ENCODE measurements at regions not wholly inside any gene's neighbourhood (a gene's known extent, or its start where the extent isn't known, plus 50 kb on each side); places are given as distances from the start of the nearest gene placed in this dataset.

GRCh38 chr6:120228297-120228696, 878.7 kb upstream of the MAN1A1 start:
- Histone ChIP-seq H3K56ac (ENCODE audit: insufficient read length, low read depth, low read length) (no peak overlapping the region), H3K4me1 (ENCODE audit: insufficient read depth, low read length) (no peaks in the 10 kb centered on the region), H3K23ac (ENCODE audit: insufficient read length, low read depth, low read length) (no peak overlapping the region), H3K4ac (ENCODE audit: low read depth, low read length) (no peak overlapping the region), H3K79me1 (ENCODE audit: insufficient read depth, low read depth, low read length, poor library complexity, severe bottlenecking) (no peaks in the 10 kb centered on the region), H2BK12ac (ENCODE audit: insufficient read length, low read depth, low read length) (no peak overlapping the region), H2AK5ac (ENCODE audit: insufficient read length, low read length) (no peak overlapping the region), H4K8ac (replicated peaks; ENCODE audit: insufficient read length, low read depth, low read length) (no peak overlapping the region), H3K79me2 (ENCODE audit: insufficient read depth, low read length) (no peaks in the 10 kb centered on the region), H4K5ac (ENCODE audit: insufficient read length, low read depth, low read length) (no peak overlapping the region), H3K9ac (ENCODE audit: extremely low read depth, insufficient read length, low read length) (no peak overlapping the region), H3K18ac (ENCODE audit: insufficient read length, low read depth, low read length) (no peak overlapping the region), H2AFZ (ENCODE audit: low read length) (no peak overlapping the region), H2BK120ac (ENCODE audit: low read depth, low read length, poor library complexity, severe bottlenecking) (no peak overlapping the region), H2BK20ac (ENCODE audit: low read depth, low read length, poor library complexity, severe bottlenecking) (no peak overlapping the region), H4K20me1 (ENCODE audit: control insufficient read depth, insufficient read depth, insufficient read length) (no peaks in the 10 kb centered on the region), H3K14ac (ENCODE audit: insufficient read depth, low read length) (no peak overlapping the region), H3T11ph (ENCODE audit: low read length) (no peak overlapping the region), H2BK5ac (ENCODE audit: insufficient read length, low read length) (no peak overlapping the region), H3K23me2 (ENCODE audit: insufficient read length, low read depth, low read length, poor library complexity, severe bottlenecking) (no peaks in the 10 kb centered on the region), H3K27ac (ENCODE audit: insufficient read length, low read depth, low read length) (no peak overlapping the region), H3K4me2 (ENCODE audit: insufficient read depth, insufficient read length, low read length) (no peak overlapping the region), H4K91ac (ENCODE audit: insufficient read length, low read depth, low read length) (no peak overlapping the region), H3K9me3 (ENCODE audit: control insufficient read depth, low read depth, low read length) (no peaks in the 10 kb centered on the region), H2BK15ac (ENCODE audit: low read depth, low read length) (no peak overlapping the region), H3K27me3 (ENCODE audit: insufficient read depth, low read length) (no peaks in the 10 kb centered on the region)
- DNase-seq, result no peak
- no peaks in the 10 kb centered on the region for H3K27me3 Mint-ChIP-seq (ENCODE audit: low read depth)
- H3K4me1 Mint-ChIP-seq, result peaks cover 0 to 7% of the 10 kb centered on the region in 2 experiments; a peak in 2 of 4 replicates
- H3K9me3 Mint-ChIP-seq, result no peaks in the 10 kb centered on the region
- no peak overlapping the region for H3K27ac Mint-ChIP-seq
- H3K36me3 Mint-ChIP-seq (ENCODE audit: insufficient read depth in 1 of 3, low read depth in 3 of 3), result no peaks in the 10 kb centered on the region
- no peak overlapping the region for H3K4me3 Mint-ChIP-seq
- no peak for TF ChIP-seq CTCF (conservative IDR thresholded peaks at IDR 0.05)
- WGBS (ENCODE audit: extremely low coverage, insufficient read length, low lambda C conversion rate), result no CpG with 5 or more reads among the region's 4 CpGs

Data from H9 (cell line).